Keratinocyte (primary cell): ENCODE measurements at regions not wholly inside any gene's neighbourhood (a gene's known extent, or its start where the extent isn't known, plus 50 kb on each side); places are given as distances from the start of the nearest gene placed in this dataset.

ENCODE experiments used
- DNase-seq: peaks from one replicate; pipeline ENCODE4 v3.0.0-alpha.2; 2011; ENCODE audit warnings: low read depth, missing footprints, low spot score
- FAIRE-seq: peaks from 2 replicates; lab custom pipeline; 2011; peaks lifted over from hg19 to GRCh38; lab: Jason Lieb, UNC
- H2AFZ ChIP-seq: 2 replicates; pipeline ENCODE4 v1.6.0; 2012; ENCODE audit warnings: low read length, control low read depth, inconsistent platforms; ENCODE audit not compliant: control insufficient read depth
- H3K27ac ChIP-seq: 2 replicates; pipeline ENCODE4 v1.5.1; 2011; ENCODE audit warnings: low read length; ENCODE audit not compliant: control insufficient read depth, insufficient read depth
- H3K27me3 ChIP-seq: 3 replicates; pipeline ENCODE4 v1.6.0; 2011; ENCODE audit warnings: low read length; ENCODE audit not compliant: control insufficient read depth, insufficient read depth; ENCODE audit errors: extremely low read depth
- H3K36me3 ChIP-seq, 2 experiments: 2 replicates in 1 of 2; 3 replicates in 1 of 2; pipeline ENCODE4 v1.5.1; 2011; ENCODE audit warnings: low read length in 2 of 2, mild to moderate bottlenecking in 1 of 2; ENCODE audit not compliant: control insufficient read depth in 2 of 2, insufficient read depth in 2 of 2; ENCODE audit errors: extremely low read depth in 1 of 2
- H3K4me1 ChIP-seq: 3 replicates; pipeline ENCODE4 v1.5.1; 2011; ENCODE audit warnings: low read length; ENCODE audit not compliant: control insufficient read depth, insufficient read depth; ENCODE audit errors: extremely low read depth
- H3K4me2 ChIP-seq: 3 replicates; pipeline ENCODE4 v1.6.0; 2011; ENCODE audit warnings: low read depth, low read length; ENCODE audit not compliant: control insufficient read depth, insufficient read depth; ENCODE audit errors: extremely low read depth
- H3K4me3 ChIP-seq, 3 experiments: fragments of 200-600 bp in 1 of 3; sonication (generic) in 1 of 3; 2 replicates in 2 of 3; 3 replicates in 1 of 3; pipeline ENCODE4 v1.5.1; 2011 to 2016; ENCODE audit warnings: low read length in 3 of 3, mild to moderate bottlenecking in 3 of 3, control low read depth in 2 of 3, inconsistent platforms in 1 of 3, low read depth in 1 of 3, mixed read lengths in 1 of 3, mixed run types in 1 of 3, moderate library complexity in 1 of 3; ENCODE audit not compliant: control insufficient read depth in 2 of 3, insufficient read depth in 2 of 3; ENCODE audit errors: extremely low read depth in 1 of 3
- H3K79me2 ChIP-seq: 2 replicates; pipeline ENCODE4 v1.6.0; 2012; ENCODE audit warnings: low read length; ENCODE audit not compliant: control insufficient read depth, insufficient read depth
- H3K9ac ChIP-seq: 3 replicates; pipeline ENCODE4 v1.6.0; 2011; ENCODE audit warnings: low read length; ENCODE audit not compliant: control insufficient read depth, insufficient read depth; ENCODE audit errors: extremely low read depth
- H3K9me1 ChIP-seq: 3 replicates; pipeline ENCODE4 v1.6.0; 2011; ENCODE audit warnings: low read length; ENCODE audit not compliant: control insufficient read depth, insufficient read depth; ENCODE audit errors: extremely low read depth
- H3K9me3 ChIP-seq: 2 replicates; pipeline ENCODE4 v1.5.1; 2012; ENCODE audit warnings: low read depth, low read length; ENCODE audit not compliant: control insufficient read depth
- H4K20me1 ChIP-seq: 3 replicates; pipeline ENCODE4 v1.6.0; 2011; ENCODE audit warnings: low read length; ENCODE audit not compliant: control insufficient read depth, insufficient read depth; ENCODE audit errors: extremely low read depth
- EZH2 ChIP-seq: IDR thresholded peaks from one replicate; pipeline ENCODE4 v1.6.1; 2012; ENCODE audit warnings: inconsistent platforms, mild to moderate bottlenecking, low read length, moderate library complexity
- dilution Hi-C: fragments of 300-500 bp; cut with MboI; formaldehyde crosslinking; loops from one replicate; pipeline ENCODE4 v1.7.0; 2020; ENCODE audit warnings: low sequenced_read_pairs; ENCODE audit not compliant: extremely low pct_ligation_motif_present
- TF ChIP-seq, protein P1 (sequence below), 3 experiments: IDR thresholded peaks in 1 of 3; conservative IDR thresholded peaks in 1 of 3; optimal IDR thresholded peaks in 1 of 3; 2 replicates in 2 of 3; 3 replicates in 1 of 3; pipeline versions ENCODE3 to v1.5.1; 2011; ENCODE audit warnings: low read length in 3 of 3, mild to moderate bottlenecking in 3 of 3, moderate library complexity in 2 of 3, control low read depth in 1 of 3, inconsistent platforms in 1 of 3; ENCODE audit not compliant: insufficient read depth in 2 of 3; ENCODE audit errors: extremely low read depth in 1 of 3

DNA sequence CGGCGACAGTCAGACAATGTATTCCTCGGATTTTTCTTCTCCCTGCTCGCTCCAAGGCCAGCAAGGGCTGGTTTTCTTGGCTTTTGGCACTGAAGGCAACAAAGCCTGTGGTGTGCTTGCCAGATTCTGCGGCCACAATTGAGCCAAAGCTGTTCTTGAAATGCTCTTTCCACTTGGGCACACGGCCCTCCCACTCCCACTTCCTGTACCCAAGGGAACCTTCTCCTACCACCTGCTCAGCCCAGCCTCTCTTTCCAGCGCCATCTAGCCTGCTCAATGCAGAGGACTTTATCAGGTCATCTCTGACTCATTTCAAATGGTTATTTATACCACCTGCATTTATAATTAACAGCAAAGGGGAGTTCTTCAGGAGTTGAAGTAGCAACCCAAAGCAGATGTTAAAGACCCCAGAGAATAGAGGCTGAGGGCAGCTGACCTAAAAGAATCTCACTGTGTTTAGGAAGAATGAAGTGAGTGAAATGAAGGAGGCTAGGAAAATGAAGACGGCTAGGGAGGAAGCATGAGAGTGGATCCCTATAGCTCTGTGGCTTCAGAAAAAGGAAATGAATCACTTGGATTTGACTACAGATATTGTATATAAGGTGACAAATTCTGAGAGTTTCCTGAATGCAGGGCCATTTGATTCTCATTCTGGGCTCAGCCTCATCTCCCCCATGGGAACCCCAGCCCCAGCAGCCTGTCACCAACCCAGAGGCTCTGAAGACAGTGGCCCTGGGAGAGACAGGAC lies 439.0 kb downstream of the ENC1 start:
- H2AFZ ChIP-seq = no peak overlapping the region
- FAIRE-seq (peak; percentile 79), DNase-seq (no peak)
- H3K9ac ChIP-seq = no peak overlapping the region
- H3K9me3 ChIP-seq = no peaks in the 10 kb centered on the region
- H4K20me1 ChIP-seq = no peaks in the 10 kb centered on the region
- no peaks in the 10 kb centered on the region for H3K27me3 ChIP-seq
- no peaks in the 10 kb centered on the region for H3K9me1 ChIP-seq
- no peaks in the 10 kb centered on the region for H3K36me3 ChIP-seq
- no peak for TF ChIP-seq EZH2
- TF ChIP-seq, protein P1, sequence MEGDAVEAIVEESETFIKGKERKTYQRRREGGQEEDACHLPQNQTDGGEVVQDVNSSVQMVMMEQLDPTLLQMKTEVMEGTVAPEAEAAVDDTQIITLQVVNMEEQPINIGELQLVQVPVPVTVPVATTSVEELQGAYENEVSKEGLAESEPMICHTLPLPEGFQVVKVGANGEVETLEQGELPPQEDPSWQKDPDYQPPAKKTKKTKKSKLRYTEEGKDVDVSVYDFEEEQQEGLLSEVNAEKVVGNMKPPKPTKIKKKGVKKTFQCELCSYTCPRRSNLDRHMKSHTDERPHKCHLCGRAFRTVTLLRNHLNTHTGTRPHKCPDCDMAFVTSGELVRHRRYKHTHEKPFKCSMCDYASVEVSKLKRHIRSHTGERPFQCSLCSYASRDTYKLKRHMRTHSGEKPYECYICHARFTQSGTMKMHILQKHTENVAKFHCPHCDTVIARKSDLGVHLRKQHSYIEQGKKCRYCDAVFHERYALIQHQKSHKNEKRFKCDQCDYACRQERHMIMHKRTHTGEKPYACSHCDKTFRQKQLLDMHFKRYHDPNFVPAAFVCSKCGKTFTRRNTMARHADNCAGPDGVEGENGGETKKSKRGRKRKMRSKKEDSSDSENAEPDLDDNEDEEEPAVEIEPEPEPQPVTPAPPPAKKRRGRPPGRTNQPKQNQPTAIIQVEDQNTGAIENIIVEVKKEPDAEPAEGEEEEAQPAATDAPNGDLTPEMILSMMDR (optimal IDR thresholded peaks at IDR 0.05 in 1 of 3, IDR thresholded peaks at IDR 0.05 in 1 of 3, conservative IDR thresholded peaks at IDR 0.05 in 1 of 3; ENCODE audit: extremely low read depth in 1 of 3, insufficient read depth in 2 of 3, low read length in 3 of 3) = peak in 1 of 3 experiments; percentile 45
- no peaks in the 10 kb centered on the region for H3K79me2 ChIP-seq
- no peak overlapping the region for H3K4me3 ChIP-seq
- peak overlapping the region; percentile 29 for H3K4me2 ChIP-seq
- dilution Hi-C loops = no loop called here
- no peak overlapping the region for H3K27ac ChIP-seq
- peaks cover 37% of the 10 kb centered on the region for H3K4me1 ChIP-seq

DNA sequence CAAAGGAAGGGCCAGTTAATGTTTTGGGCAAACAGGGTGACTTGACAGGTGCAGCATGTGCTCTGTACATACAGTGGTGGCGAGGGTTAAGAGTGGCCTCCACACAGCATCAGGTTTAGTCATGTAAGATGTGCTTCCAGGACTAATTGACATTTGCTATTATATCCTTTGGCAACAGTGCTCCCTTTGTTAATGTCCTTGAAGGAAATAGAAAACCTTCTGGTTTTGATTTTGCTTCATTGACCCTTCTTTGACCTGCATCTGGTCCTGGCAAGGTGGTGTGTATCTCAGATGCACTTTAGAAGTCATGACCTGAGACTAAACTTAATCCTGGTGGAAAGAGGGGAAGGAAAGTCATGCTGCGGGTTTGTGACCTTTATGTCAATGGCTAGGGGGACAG lies 440.0 kb downstream of the ENC1 start:
- no peak for DNase-seq
- dilution Hi-C loops = no loop called here
- H3K27ac ChIP-seq = no peak overlapping the region
- H3K4me1 ChIP-seq = peaks cover 29% of the 10 kb centered on the region
- no peaks in the 10 kb centered on the region for H3K36me3 ChIP-seq
- H3K9me3 ChIP-seq = no peaks in the 10 kb centered on the region
- no peaks in the 10 kb centered on the region for H3K27me3 ChIP-seq
- no peak for TF ChIP-seq EZH2
- TF ChIP-seq, protein P1 (optimal IDR thresholded peaks at IDR 0.05 in 1 of 3, IDR thresholded peaks at IDR 0.05 in 1 of 3, conservative IDR thresholded peaks at IDR 0.05 in 1 of 3; ENCODE audit: extremely low read depth in 1 of 3, insufficient read depth in 2 of 3, low read length in 3 of 3) = no peak
- no peak overlapping the region for H2AFZ ChIP-seq
- no peak overlapping the region for H3K4me2 ChIP-seq
- H3K9me1 ChIP-seq = no peaks in the 10 kb centered on the region
- peak; percentile 36 for FAIRE-seq
- H3K4me3 ChIP-seq = no peak overlapping the region
- H3K9ac ChIP-seq = no peak overlapping the region
- H4K20me1 ChIP-seq = no peaks in the 10 kb centered on the region
- H3K79me2 ChIP-seq = no peaks in the 10 kb centered on the region
